ENCODE measurements at regions not wholly inside any gene's neighbourhood (a gene's known extent, or its start where the extent isn't known, plus 50 kb on each side); places are given as distances from the start of the nearest gene placed in this dataset.

- Mint-ChIP-seq H3K4me3 (no peak overlapping the region), H3K36me3 (ENCODE audit: low read depth) (no peaks in the 10 kb centered on the region), H3K27ac (no peak overlapping the region), H3K9me3 (no peaks in the 10 kb centered on the region), H3K4me1 (no peaks in the 10 kb centered on the region), H3K27me3 (no peaks in the 10 kb centered on the region)
- ChIA-PET CTCF (no interaction called here), POLR2A (no interaction called here)
- no peak for DNase-seq
- no peak for TF ChIP-seq CTCF (IDR thresholded peaks at IDR 0.05)
- ATAC-seq (ENCODE audit: low read depth) = no peak
- intact Hi-C loops (cut with micrococcal nuclease) = no loop called here
Observed at GRCh38 chr2:35339211-35339610, 1016.4 kb upstream of the CRIM1 start.

- ChIA-PET CTCF (no interaction called here), POLR2A (no interaction called here)
- Mint-ChIP-seq H3K36me3 (ENCODE audit: low read depth) (no peaks in the 10 kb centered on the region), H3K9me3 (no peaks in the 10 kb centered on the region), H3K27me3 (no peaks in the 10 kb centered on the region), H3K27ac (no peak overlapping the region), H3K4me3 (no peak overlapping the region), H3K4me1 (no peaks in the 10 kb centered on the region)
- no peak for ATAC-seq (ENCODE audit: low read depth)
- DNase-seq = no peak
- TF ChIP-seq CTCF (IDR thresholded peaks at IDR 0.05) = no peak
- intact Hi-C loops (cut with micrococcal nuclease) = no loop called here
Observed at GRCh38 chr2:35337922-35338321, 1017.7 kb upstream of the CRIM1 start.

- intact Hi-C loops (cut with micrococcal nuclease) = no loop called here
- Mint-ChIP-seq H3K4me3 (no peak overlapping the region), H3K4me1 (no peaks in the 10 kb centered on the region), H3K27me3 (no peaks in the 10 kb centered on the region), H3K36me3 (ENCODE audit: low read depth) (no peaks in the 10 kb centered on the region), H3K27ac (no peak overlapping the region), H3K9me3 (peaks cover under 1% of the 10 kb centered on the region)
- no peak for ATAC-seq (ENCODE audit: low read depth)
- ChIA-PET CTCF (no interaction called here), POLR2A (no interaction called here)
- DNase-seq = no peak
- no peak for TF ChIP-seq CTCF (IDR thresholded peaks at IDR 0.05)
Observed at GRCh38 chr2:35314049-35314448, 1041.5 kb upstream of the CRIM1 start.

- no peak overlapping the region for H3K27ac Mint-ChIP-seq
- TF ChIP-seq CTCF (IDR thresholded peaks at IDR 0.05) = no peak
- ChIA-PET CTCF (no interaction called here), POLR2A (no interaction called here)
- intact Hi-C loops (cut with micrococcal nuclease) = no loop called here
- DNase-seq = no peak
- no peaks in the 10 kb centered on the region for H3K4me1 Mint-ChIP-seq
- no peaks in the 10 kb centered on the region for H3K36me3 Mint-ChIP-seq (ENCODE audit: low read depth)
- H3K27me3 Mint-ChIP-seq = no peaks in the 10 kb centered on the region
- no peak for ATAC-seq (ENCODE audit: low read depth)
- peaks cover 5% of the 10 kb centered on the region for H3K9me3 Mint-ChIP-seq
- H3K4me3 Mint-ChIP-seq = no peak overlapping the region
Observed at GRCh38 chr2:35301369-35301768, 1054.2 kb upstream of the CRIM1 start.

- TF ChIP-seq CTCF (IDR thresholded peaks at IDR 0.05) = no peak
- ATAC-seq (ENCODE audit: low read depth) (no peak), DNase-seq (no peak)
- intact Hi-C loops (cut with micrococcal nuclease) = no loop called here
- Mint-ChIP-seq H3K27me3 (no peaks in the 10 kb centered on the region), H3K36me3 (ENCODE audit: low read depth) (no peaks in the 10 kb centered on the region), H3K27ac (no peak overlapping the region), H3K9me3 (peaks cover 6% of the 10 kb centered on the region), H3K4me1 (no peaks in the 10 kb centered on the region), H3K4me3 (no peak overlapping the region)
- CTCF ChIA-PET = no interaction called here
- POLR2A ChIA-PET = no interaction called here
Observed at GRCh38 chr2:35298493-35298892, 1057.1 kb upstream of the CRIM1 start.

All from activated B cell treated with CpG ODN at 0.5 μM for 24 hours (primary cell).